Small intestine (tissue), 7 donors: ENCODE measurements at regions not wholly inside any gene's neighbourhood (a gene's known extent, or its start where the extent isn't known, plus 50 kb on each side); places are given as distances from the start of the nearest gene placed in this dataset.

Experiments
- DNase-seq, 2 donors: peaks; one replicate each; pipeline versions ENCODE4 v3.0.0 to v3.0.0-alpha.2; 2013
- FAIRE-seq: peaks from 2 replicates; lab custom pipeline; 2012; peaks lifted over from hg19 to GRCh38; lab: Jason Lieb, UNC
- H3K27ac ChIP-seq, 3 donors: one replicate each; pipeline ENCODE4 v1.5.1; 2013; ENCODE audit warnings: low read length in 2 of 3, mild to moderate bottlenecking in 2 of 3, control low read depth in 1 of 3, inconsistent platforms in 1 of 3, low read depth in 1 of 3, moderate library complexity in 1 of 3
- H3K27me3 ChIP-seq, 3 donors: one replicate each; pipeline ENCODE4 v1.6.1; 2013; ENCODE audit warnings: low read length in 3 of 3, inconsistent platforms in 1 of 3; ENCODE audit not compliant: control insufficient read depth in 3 of 3, insufficient read depth in 3 of 3
- H3K36me3 ChIP-seq, 3 donors: one replicate each; pipeline ENCODE4 v1.6.1; 2013; ENCODE audit warnings: low read length in 3 of 3, inconsistent platforms in 1 of 3, low read depth in 1 of 3, mild to moderate bottlenecking in 1 of 3, moderate library complexity in 1 of 3; ENCODE audit not compliant: control insufficient read depth in 3 of 3, insufficient read depth in 2 of 3
- H3K4me1 ChIP-seq, 3 donors: one replicate each; pipeline ENCODE4 v1.6.1; 2013; ENCODE audit warnings: low read length in 2 of 3, inconsistent platforms in 1 of 3, low read depth in 1 of 3, mild to moderate bottlenecking in 1 of 3, moderate library complexity in 1 of 3; ENCODE audit not compliant: control insufficient read depth in 3 of 3, insufficient read depth in 2 of 3
- H3K4me3 ChIP-seq, 3 donors: one replicate each; pipeline ENCODE4 v1.5.1; 2013; ENCODE audit warnings: low read length in 3 of 3, control low read depth in 1 of 3, inconsistent platforms in 1 of 3, low read depth in 1 of 3, mild to moderate bottlenecking in 1 of 3, moderate library complexity in 1 of 3
- H3K9me3 ChIP-seq, 2 donors: one replicate each; pipeline ENCODE4 v1.6.1; 2013; ENCODE audit warnings: low read depth in 1 of 2, low read length in 1 of 2; ENCODE audit not compliant: control insufficient read depth in 2 of 2, insufficient read depth in 1 of 2
- WGBS, 3 donors: extraction: QIAGEN DNeasy Blood & Tissue Kit; methylation state at CpG; one replicate each; pipeline ENCODE4 v1.1.7; 2013; 5-methylcytosine and 5-hydroxymethylcytosine counted together
- donor health status: healthy with polysubstance abuse.
- donor health status: control.
- donor health status: control.
- donor health status: Bipolar disorder and iron deficiency.
- donor health status: healthy.

DNA sequence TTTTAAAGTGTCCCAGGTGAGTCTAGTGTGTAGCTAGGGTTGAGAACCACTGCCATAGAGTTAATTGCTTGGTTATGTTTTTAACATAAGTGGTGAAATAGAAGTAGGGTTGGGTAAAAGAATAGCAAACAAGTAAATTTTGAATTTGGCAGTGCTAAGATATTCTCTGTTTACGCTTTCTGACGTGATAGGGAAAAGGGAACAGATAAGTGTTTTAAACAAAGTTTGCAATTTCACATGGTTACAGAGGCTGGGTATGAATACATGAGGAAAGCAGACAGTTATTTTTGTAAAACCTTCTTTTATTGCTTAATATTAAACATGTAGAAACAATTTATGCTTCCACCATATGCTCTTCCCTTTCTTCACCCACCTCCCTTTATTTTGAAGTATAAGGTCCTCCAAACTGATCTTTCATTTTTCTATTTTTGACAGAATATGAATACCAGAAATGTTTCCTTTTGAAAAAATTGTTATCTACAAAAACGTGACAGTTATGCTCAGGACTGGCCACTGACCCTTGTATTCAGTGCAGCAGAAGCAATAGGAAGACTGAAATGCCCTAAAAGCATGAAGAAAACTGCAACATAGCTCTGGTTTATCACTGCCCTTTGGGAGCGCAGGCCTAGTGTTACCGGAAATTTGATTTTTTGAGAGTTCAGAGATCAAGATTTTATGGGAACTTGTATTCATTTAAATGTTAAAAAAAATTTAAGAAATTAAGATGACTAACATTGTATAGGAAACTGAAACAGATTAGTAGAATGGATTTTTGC is 214.4 kb upstream of the ARSJ start:
- H3K27ac ChIP-seq, result no peak overlapping the region
- WGBS, 3 donors, result 71 to 72% (median 71%) methylated on average over 5 of the region's 5 CpGs
- H3K4me3 ChIP-seq, result no peak overlapping the region
- H3K9me3 ChIP-seq, result no peaks in the 10 kb centered on the region
- no peaks in the 10 kb centered on the region for H3K27me3 ChIP-seq
- no peaks in the 10 kb centered on the region for H3K4me1 ChIP-seq
- H3K36me3 ChIP-seq, result no peaks in the 10 kb centered on the region
- DNase-seq (no peak), FAIRE-seq (no peak)

DNA sequence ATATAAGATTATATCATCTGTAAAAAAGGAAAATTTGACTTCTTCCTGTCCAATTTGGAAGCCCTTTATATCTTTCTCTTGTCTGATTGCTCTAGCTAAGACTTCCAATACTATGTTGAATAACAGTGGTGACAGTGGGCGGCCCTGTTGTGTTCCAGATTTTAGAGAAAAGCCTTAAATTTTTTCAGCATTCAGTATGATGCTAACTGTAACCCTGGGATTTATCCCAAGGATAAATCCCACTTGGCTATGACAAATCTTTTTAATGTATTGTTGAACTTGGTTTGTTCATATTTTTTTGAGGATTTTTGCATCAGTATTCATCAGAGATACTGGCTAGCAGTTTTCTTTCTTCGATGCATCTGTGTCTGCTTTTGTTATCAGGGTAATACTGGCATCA is 217.2 kb upstream of the ARSJ start:
- Histone ChIP-seq H3K36me3 (no peaks in the 10 kb centered on the region), H3K27ac (no peak overlapping the region), H3K4me3 (no peak overlapping the region), H3K9me3 (no peaks in the 10 kb centered on the region), H3K4me1 (no peaks in the 10 kb centered on the region), H3K27me3 (no peaks in the 10 kb centered on the region)
- no peak for DNase-seq
- no peak for FAIRE-seq
- 79 to 91% (median 90%) methylated on average over 2 of the region's 2 CpGs for WGBS, 3 donors

DNA sequence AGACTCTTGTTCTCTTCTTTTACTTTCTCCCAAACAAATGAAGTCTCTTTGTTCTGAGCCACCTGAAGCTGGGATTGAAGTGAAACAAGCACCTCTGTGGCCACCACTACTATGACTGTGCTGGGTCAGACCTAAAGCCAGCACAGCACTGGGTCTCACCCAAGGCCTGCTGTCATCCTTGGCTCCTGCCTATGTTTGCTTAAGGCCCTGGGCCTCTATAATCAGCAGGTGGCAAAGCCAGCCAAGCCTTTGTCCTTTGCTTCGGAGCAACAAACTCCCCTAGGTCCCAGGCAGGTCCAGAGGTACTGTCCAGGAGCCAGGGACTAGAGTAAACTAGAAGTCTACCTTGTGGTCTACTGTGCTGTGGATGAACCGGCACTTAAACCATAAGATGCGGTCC is 220.6 kb upstream of the ARSJ start:
- 80 to 91% (median 82%) methylated on average over 3 of the region's 3 CpGs for WGBS, 3 donors
- H3K27me3 ChIP-seq, result no peaks in the 10 kb centered on the region
- DNase-seq (no peak), FAIRE-seq (no peak)
- no peaks in the 10 kb centered on the region for H3K36me3 ChIP-seq
- H3K4me3 ChIP-seq, result no peak overlapping the region
- no peaks in the 10 kb centered on the region for H3K4me1 ChIP-seq
- no peaks in the 10 kb centered on the region for H3K9me3 ChIP-seq
- no peak overlapping the region for H3K27ac ChIP-seq

DNA sequence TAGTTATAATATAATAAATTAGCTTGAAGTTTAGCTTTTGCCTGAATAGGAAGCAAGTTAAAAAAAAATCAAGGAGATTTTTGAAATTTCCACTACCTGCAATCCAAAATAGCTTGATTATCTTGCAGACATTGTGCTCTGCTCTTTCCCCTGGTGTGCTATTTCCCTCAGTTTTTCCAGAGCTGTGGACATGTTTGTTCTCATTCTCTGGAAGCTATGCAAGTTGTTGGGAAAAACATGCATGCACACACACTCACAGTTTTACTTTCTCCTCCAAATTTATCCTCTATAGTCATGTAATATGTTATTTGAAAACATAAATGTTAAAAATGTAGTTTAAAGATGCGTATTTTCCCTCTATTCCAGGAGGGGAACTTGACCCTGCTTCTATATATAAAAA is 225.8 kb upstream of the ARSJ start:
- no peak for DNase-seq
- no peaks in the 10 kb centered on the region for H3K36me3 ChIP-seq
- H3K4me1 ChIP-seq, result no peaks in the 10 kb centered on the region
- no peaks in the 10 kb centered on the region for H3K9me3 ChIP-seq
- 87 to 92% (median 87%) methylated on average over 1 of the region's 1 CpG for WGBS, 3 donors
- H3K4me3 ChIP-seq, result no peak overlapping the region
- no peak for FAIRE-seq
- no peaks in the 10 kb centered on the region for H3K27me3 ChIP-seq
- H3K27ac ChIP-seq, result no peak overlapping the region

DNA sequence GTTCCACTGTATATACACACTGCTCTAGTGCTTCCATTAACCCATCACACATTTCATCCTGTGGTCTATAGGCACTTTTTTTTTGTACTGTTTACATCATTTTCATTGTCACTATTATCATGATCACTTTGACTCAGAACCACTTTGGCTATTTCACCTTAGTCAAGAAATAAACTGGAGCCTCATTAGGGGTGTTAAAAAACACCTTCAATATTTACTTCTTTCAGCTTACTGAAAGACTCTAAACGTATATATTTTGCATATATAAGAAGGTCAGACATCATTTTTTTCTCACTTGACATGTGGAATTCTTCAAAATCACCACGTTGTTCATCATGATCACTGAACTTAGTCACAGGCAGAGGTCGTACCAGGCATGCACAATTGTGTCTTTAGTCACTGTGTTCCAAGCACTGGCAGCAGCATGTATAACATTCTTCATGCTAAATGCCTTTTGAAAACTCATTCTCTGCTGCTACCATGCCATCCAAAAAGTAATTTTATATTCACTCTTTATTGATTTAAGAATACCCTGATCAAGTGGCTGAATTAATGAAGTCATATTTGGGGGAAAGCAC is 229.2 kb upstream of the ARSJ start:
- FAIRE-seq (no peak), DNase-seq (peak in 1 of 2 donors; percentile 10)
- Histone ChIP-seq H3K27ac (no peak overlapping the region), H3K4me1 (no peaks in the 10 kb centered on the region), H3K36me3 (no peaks in the 10 kb centered on the region), H3K9me3 (no peaks in the 10 kb centered on the region), H3K27me3 (no peaks in the 10 kb centered on the region), H3K4me3 (no peak overlapping the region)
- WGBS, 3 donors, result 33 to 43% (median 33%) methylated on average over 3 of the region's 3 CpGs

DNA sequence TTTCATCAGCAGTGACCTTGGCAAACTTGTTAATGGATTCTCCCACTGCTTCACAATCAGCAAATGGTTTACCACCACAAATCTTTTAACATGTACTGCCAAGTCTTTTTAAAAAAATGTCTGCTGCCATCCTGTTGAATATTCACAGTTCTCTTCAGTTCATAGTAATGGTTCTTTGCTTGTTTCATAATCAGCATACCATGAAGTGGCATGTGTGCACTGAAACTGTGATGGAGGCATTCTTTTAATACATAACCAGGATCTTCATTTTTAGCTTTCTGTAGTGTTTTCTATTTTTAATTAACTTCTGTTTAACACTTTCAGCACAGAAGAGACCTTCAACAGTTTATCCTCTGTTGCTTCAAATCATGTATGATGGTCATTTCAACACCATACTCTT is 230.1 kb upstream of the ARSJ start:
- FAIRE-seq (no peak), DNase-seq (no peak)
- Histone ChIP-seq H3K27ac (no peak overlapping the region), H3K9me3 (no peaks in the 10 kb centered on the region), H3K4me3 (no peak overlapping the region), H3K27me3 (no peaks in the 10 kb centered on the region), H3K4me1 (no peaks in the 10 kb centered on the region), H3K36me3 (no peaks in the 10 kb centered on the region)

DNA sequence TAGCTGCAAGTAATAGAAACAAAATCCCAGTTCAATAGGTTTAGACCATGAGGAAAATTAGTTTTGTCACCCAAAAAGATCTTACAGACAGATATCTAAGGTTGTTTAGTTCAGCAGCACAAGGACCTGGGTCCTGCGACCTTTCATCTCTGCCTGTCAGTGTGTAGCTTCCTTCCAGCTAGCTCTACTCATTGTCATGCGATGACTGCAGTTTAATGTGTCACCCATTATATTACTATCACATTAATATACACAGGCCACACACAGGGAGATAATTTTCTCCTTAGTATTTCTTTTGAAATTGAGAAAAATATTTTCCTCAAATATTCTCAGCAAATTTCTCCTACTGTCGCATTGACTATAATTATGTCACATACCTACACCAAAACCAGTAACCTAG is 232.1 kb upstream of the ARSJ start:
- DNase-seq, result no peak
- peaks cover 0 to 6% of the 10 kb centered on the region in 2 donors for H3K9me3 ChIP-seq
- H3K4me1 ChIP-seq, result no peaks in the 10 kb centered on the region
- no peaks in the 10 kb centered on the region for H3K36me3 ChIP-seq
- no peaks in the 10 kb centered on the region for H3K27me3 ChIP-seq
- no peak overlapping the region for H3K4me3 ChIP-seq
- WGBS, 3 donors, result 75 to 82% (median 82%) methylated on average over 3 of the region's 3 CpGs
- no peak for FAIRE-seq
- H3K27ac ChIP-seq, result no peak overlapping the region

DNA sequence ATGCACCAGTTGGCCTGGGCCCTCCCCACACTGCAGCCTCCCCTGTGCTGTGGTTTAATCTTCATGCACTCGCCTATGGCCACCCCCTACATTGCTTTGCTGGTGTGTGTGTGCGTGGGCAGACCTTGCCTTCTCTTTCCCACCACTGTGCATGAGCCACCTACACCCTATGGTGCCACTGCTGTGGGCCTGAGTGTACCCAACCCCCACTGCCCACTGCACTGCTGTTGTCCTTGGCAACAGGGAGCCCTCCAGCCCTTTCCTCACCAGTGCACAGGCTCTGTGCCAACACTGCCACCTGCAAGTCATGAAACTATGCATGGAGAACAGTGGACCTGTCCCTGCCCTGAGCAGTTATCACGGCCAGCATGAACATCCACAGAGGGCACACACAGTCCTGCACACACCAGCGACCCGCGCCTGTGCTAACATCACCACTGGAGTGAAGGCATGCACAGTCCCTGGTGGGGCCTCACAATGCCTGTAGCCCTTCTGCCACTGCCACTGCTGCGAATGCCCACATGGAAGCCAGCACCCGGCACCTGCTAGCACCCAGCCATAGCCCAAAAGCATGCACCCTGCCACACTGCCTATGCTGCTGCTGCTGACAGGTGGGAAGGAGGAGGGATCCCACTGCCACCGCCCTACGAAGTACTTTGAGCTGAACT is 237.8 kb upstream of the ARSJ start:
- FAIRE-seq (no peak), DNase-seq (no peak)
- WGBS, 3 donors, result 71 to 86% (median 74%) methylated on average over 10 of the region's 10 CpGs

More for the DNA sequence above, 237.8 kb upstream of the ARSJ start:
- H3K27me3 ChIP-seq, result no peaks in the 10 kb centered on the region
- H3K9me3 ChIP-seq, result peaks cover 0 to 7% of the 10 kb centered on the region in 2 donors
- H3K4me3 ChIP-seq, result no peak overlapping the region
- H3K36me3 ChIP-seq, result no peaks in the 10 kb centered on the region
- H3K27ac ChIP-seq, result no peak overlapping the region
- H3K4me1 ChIP-seq, result no peaks in the 10 kb centered on the region
